ENCODE measurements at regions not wholly inside any gene's neighbourhood (a gene's known extent, or its start where the extent isn't known, plus 50 kb on each side); places are given as distances from the start of the nearest gene placed in this dataset.

DNA sequence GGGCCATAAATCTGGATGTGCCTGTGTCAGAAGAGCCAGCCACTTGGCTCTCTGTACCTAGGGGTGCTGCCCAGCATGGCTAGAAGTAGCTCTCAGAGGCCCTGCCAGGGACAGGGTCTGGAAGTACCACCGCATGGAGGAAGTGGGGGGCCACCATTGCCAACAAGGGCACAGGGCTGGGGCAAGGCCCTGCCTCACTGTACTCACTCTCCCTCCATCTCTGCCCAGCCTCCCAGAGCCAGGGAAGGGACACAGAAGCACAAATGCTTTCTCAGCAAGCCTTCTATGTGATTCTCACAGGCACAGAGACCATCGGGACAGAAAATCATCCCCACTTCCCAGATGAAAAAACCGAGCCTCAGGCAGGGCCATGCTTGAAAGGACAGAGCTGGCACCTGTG is 138.1 kb downstream of the C5orf15 start:
- no peak overlapping the region for H3K27ac ChIP-seq
- TF ChIP-seq, protein P1, sequence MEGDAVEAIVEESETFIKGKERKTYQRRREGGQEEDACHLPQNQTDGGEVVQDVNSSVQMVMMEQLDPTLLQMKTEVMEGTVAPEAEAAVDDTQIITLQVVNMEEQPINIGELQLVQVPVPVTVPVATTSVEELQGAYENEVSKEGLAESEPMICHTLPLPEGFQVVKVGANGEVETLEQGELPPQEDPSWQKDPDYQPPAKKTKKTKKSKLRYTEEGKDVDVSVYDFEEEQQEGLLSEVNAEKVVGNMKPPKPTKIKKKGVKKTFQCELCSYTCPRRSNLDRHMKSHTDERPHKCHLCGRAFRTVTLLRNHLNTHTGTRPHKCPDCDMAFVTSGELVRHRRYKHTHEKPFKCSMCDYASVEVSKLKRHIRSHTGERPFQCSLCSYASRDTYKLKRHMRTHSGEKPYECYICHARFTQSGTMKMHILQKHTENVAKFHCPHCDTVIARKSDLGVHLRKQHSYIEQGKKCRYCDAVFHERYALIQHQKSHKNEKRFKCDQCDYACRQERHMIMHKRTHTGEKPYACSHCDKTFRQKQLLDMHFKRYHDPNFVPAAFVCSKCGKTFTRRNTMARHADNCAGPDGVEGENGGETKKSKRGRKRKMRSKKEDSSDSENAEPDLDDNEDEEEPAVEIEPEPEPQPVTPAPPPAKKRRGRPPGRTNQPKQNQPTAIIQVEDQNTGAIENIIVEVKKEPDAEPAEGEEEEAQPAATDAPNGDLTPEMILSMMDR (conservative IDR thresholded peaks at IDR 0.05), result no peak
- no peak for TF ChIP-seq ZFX (IDR thresholded peaks at IDR 0.05)

- H3K27ac ChIP-seq, result no peak overlapping the region
- TF ChIP-seq, protein P1 (conservative IDR thresholded peaks at IDR 0.05), result no peak
- TF ChIP-seq ZFX (IDR thresholded peaks at IDR 0.05), result no peak
Measured at GRCh38 chr5:133829786-133830185, 138.6 kb downstream of the C5orf15 start.

DNA sequence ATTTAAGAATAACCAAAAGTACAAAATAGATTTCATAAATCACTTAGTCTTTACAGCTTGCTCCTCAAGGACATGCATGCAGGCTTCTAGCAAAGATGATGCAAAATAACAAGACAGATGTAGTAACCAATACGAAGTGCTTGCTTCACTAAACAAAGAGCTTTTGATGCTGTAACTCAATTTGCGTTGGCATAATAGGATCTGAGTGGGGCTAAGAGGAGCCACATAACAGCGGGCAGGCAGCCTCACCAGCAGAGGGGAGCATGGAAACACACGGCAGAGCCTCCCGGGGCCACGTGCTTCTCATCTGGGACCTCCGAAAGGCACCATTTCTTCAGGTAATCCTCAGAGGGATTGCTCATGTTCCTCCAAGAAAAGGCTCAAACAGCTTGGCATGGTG is 139.7 kb downstream of the C5orf15 start:
- H3K27ac ChIP-seq, result no peak overlapping the region

DNA sequence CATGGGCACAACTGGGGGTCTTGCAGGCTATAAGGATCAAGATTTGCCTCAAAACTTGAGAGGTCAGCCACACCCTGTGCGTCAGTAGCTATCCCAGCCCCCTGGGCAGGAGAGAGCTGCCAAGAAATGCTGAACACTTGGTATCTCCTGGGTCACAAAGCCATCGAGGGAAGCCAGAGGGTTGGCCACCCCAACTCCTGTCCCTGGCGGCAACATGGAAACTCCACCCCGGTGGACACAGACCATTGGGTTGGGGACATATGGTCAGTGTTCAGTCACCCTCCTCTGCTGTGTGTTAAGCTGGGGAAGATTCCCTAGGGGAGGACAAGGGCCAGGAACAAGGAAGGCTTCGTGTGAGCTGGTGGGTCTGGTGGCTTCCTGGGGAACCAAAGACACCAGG is 140.6 kb downstream of the C5orf15 start:
- TF ChIP-seq, protein P1 (conservative IDR thresholded peaks at IDR 0.05), result no peak
- no peak for TF ChIP-seq ZFX (IDR thresholded peaks at IDR 0.05)
- H3K27ac ChIP-seq, result no peak overlapping the region

More for the DNA sequence above, 139.7 kb downstream of the C5orf15 start:
- TF ChIP-seq ZFX (IDR thresholded peaks at IDR 0.05), result no peak
- TF ChIP-seq, protein P1 (conservative IDR thresholded peaks at IDR 0.05), result no peak

DNA sequence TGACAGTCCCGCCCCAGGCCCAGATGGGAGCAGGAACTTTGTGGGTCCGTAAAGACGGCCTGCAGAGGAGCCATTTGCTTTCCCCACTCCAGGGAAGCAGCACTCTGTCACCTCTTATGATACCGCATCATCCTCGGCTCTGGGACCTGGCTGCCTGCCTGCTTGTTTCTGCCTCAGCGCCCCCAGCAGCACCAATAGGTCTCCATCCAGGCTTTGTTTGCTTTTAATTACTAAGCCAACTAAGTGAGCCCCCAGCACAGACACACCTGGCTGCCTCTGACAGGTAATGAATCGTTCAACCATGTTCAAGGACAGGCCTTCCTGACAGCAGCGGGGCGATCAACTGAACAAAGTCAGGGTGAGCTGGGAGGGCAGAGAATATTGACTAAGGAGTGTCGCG is 141.4 kb downstream of the C5orf15 start:
- no peak for TF ChIP-seq ZFX (IDR thresholded peaks at IDR 0.05)
- TF ChIP-seq, protein P1 (conservative IDR thresholded peaks at IDR 0.05), result no peak
- H3K27ac ChIP-seq, result no peak overlapping the region

- no peak overlapping the region for H3K27ac ChIP-seq
- TF ChIP-seq ZFX (IDR thresholded peaks at IDR 0.05), result no peak
- TF ChIP-seq, protein P1 (conservative IDR thresholded peaks at IDR 0.05), result no peak
Measured at GRCh38 chr5:133825631-133826289, 142.7 kb downstream of the C5orf15 start.

DNA sequence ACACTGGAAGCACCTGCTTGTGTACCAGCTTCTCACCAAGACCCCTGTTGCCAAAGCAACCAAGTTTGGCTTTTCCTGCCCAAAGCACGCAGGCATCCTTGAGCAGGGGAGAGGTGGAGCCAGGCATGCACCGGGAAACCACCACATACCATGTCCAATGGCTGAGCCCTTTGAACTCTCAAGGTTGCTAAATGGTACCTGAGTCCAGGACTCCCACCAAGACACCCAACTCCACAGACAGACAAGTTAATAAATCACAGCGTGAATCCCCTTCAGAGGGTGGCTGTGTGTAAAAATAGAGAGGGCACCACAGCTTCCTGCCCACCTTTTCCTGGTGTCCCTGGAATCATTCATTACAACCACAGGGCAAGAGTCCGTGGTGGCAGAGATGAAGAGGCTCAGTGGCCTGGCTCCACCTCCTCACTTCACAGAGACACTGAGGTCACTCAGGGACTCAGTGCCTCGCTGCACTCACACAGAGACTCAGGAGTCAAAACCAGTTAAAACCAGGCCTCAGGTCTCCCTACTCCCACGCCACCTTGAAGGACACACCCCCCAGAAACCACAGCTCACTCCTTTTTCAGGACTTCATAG is 143.7 kb downstream of the C5orf15 start:
- no peak overlapping the region for H3K27ac ChIP-seq
- TF ChIP-seq, protein P1 (conservative IDR thresholded peaks at IDR 0.05), result no peak
- no peak for TF ChIP-seq ZFX (IDR thresholded peaks at IDR 0.05)
